Suprapubic skin (tissue), 4 donors: ENCODE measurements at regions not wholly inside any gene's neighbourhood (a gene's known extent, or its start where the extent isn't known, plus 50 kb on each side); places are given as distances from the start of the nearest gene placed in this dataset.

Experiments used
- DNase-seq, 2 donors: peaks; one replicate each; pipeline ENCODE4 v3.0.0-alpha.2; 2019; ENCODE audit warnings: low spot score in 2 of 2
- H3K27ac ChIP-seq: fragments of 200-600 bp; sonication (generic); one replicate; pipeline ENCODE4 v1.5.1; 2019
- H3K27me3 ChIP-seq: fragments of 200-600 bp; sonication (generic); one replicate; pipeline ENCODE4 v1.5.1; 2019
- H3K36me3 ChIP-seq: fragments of 200-600 bp; sonication (generic); one replicate; pipeline ENCODE4 v1.5.1; 2019
- H3K4me1 ChIP-seq: fragments of 200-600 bp; sonication (generic); one replicate; pipeline ENCODE4 v1.5.1; 2019
- H3K4me3 ChIP-seq: fragments of 200-600 bp; sonication (generic); one replicate; pipeline ENCODE4 v1.5.1; 2019; ENCODE audit warnings: mild to moderate bottlenecking
- H3K9me3 ChIP-seq: fragments of 200-600 bp; sonication (generic); one replicate; pipeline ENCODE4 v1.5.1; 2019
- CTCF ChIP-seq, 2 donors: fragments of 200-600 bp in 1 of 2; fragments of 450-650 bp in 1 of 2; sonication (generic) in 1 of 2; IDR thresholded peaks; one replicate each; pipeline ENCODE4 v1.5.1; 2016 to 2019; ENCODE audit warnings: antibody characterized with exemption in 2 of 2, mild to moderate bottlenecking in 1 of 2, moderate library complexity in 1 of 2
- EP300 ChIP-seq: sonication (generic); formaldehyde crosslinking; IDR thresholded peaks from one replicate; pipeline ENCODE4 v1.6.1; 2017; ENCODE audit warnings: antibody characterized with exemption
- POLR2A ChIP-seq, 2 donors: fragments of 450-650 bp; IDR thresholded peaks; one replicate each; pipeline ENCODE4 v1.6.1; 2017; ENCODE audit warnings: antibody characterized with exemption in 2 of 2, mild to moderate bottlenecking in 2 of 2, moderate library complexity in 2 of 2
- POLR2AphosphoS5 ChIP-seq, 3 donors: sonication (generic); formaldehyde crosslinking; IDR thresholded peaks; one replicate each; pipeline ENCODE4 v1.6.1; 2017; ENCODE audit warnings: antibody characterized with exemption in 3 of 3
- WGBS: methylation state at CpG from one replicate; pipeline ENCODE4 v1.1.5; 2018; 5-methylcytosine and 5-hydroxymethylcytosine counted together

DNA sequence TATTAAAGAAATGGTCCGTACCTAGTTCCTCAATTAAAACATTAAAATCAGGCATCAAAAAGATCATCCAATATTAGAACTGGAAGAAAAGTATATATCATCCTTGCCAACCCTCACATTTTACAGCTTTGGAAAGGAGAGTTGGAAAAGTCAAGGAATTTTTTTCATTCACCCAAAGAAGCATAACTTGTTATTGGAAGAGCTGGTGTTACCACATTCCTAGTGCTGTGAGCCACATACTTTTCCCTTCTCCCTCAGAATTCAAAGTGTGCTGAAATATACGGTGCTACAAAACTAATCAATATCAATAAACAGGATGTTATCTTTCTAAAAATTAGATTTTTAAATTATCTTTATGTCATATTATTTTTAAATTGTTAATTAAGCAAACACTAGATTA, 202.1 kb upstream of the FAT3 start:
- H3K27ac ChIP-seq = no peak overlapping the region
- H3K9me3 ChIP-seq = no peaks in the 10 kb centered on the region
- no peak for DNase-seq
- H3K27me3 ChIP-seq = no peaks in the 10 kb centered on the region
- TF ChIP-seq EP300 (no peak), POLR2AphosphoS5 (IDR thresholded peaks at IDR 0.05) (no peak), CTCF (IDR thresholded peaks at IDR 0.05) (no peak), POLR2A (IDR thresholded peaks at IDR 0.05) (no peak)
- no peak overlapping the region for H3K4me3 ChIP-seq
- H3K36me3 ChIP-seq = no peaks in the 10 kb centered on the region
- 45% methylated on average over 2 of the region's 2 CpGs for WGBS
- H3K4me1 ChIP-seq = no peaks in the 10 kb centered on the region

- no peak for TF ChIP-seq CTCF (IDR thresholded peaks at IDR 0.05)
- no peak for TF ChIP-seq EP300
- no peak for TF ChIP-seq POLR2AphosphoS5 (IDR thresholded peaks at IDR 0.05)
- TF ChIP-seq POLR2A (IDR thresholded peaks at IDR 0.05) = no peak
- Histone ChIP-seq H3K27ac (no peak overlapping the region), H3K27me3 (no peaks in the 10 kb centered on the region), H3K4me3 (no peak overlapping the region), H3K9me3 (peaks cover 8% of the 10 kb centered on the region), H3K4me1 (no peaks in the 10 kb centered on the region), H3K36me3 (no peaks in the 10 kb centered on the region)
- no peak for DNase-seq
- 75% methylated on average over 3 of the region's 3 CpGs for WGBS
These were observed 206.3 kb upstream of the FAT3 start for GRCh38 chr11:92018332-92018731.

GRCh38 chr11:92008249-92008648, 216.4 kb upstream of the FAT3 start:
- Histone ChIP-seq H3K27ac (no peak overlapping the region), H3K36me3 (no peaks in the 10 kb centered on the region), H3K27me3 (no peaks in the 10 kb centered on the region), H3K4me3 (no peak overlapping the region), H3K4me1 (no peaks in the 10 kb centered on the region), H3K9me3 (no peaks in the 10 kb centered on the region)
- TF ChIP-seq POLR2AphosphoS5 (IDR thresholded peaks at IDR 0.05) = no peak
- no peak for TF ChIP-seq CTCF (IDR thresholded peaks at IDR 0.05)
- no peak for TF ChIP-seq POLR2A (IDR thresholded peaks at IDR 0.05)
- 79% methylated on average over 1 of the region's 1 CpG for WGBS
- no peak for DNase-seq

DNA sequence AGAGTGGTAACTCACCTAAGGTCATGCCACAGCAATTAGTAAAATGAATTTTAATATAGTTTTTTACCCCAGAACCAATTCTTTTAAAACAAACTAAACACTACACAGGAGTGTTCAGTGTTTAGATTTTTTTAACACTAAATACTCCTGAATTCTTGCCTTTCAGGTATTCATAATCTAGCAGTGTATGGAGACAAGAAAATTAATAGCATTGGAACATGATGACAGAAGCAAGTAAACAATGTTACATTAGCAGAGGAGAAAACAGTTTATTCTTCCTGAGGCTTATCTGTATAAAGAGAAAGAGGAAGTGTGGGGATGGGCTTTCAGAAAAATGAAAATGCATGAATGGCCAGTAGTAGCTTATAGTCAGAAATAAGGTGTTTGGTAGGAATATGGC, 222.1 kb upstream of the FAT3 start:
- TF ChIP-seq CTCF (IDR thresholded peaks at IDR 0.05) = no peak
- no peak for TF ChIP-seq POLR2A (IDR thresholded peaks at IDR 0.05)
- TF ChIP-seq POLR2AphosphoS5 (IDR thresholded peaks at IDR 0.05) = no peak
- TF ChIP-seq EP300 = no peak
- Histone ChIP-seq H3K4me1 (no peaks in the 10 kb centered on the region), H3K36me3 (no peaks in the 10 kb centered on the region), H3K4me3 (no peak overlapping the region), H3K9me3 (no peaks in the 10 kb centered on the region), H3K27ac (no peak overlapping the region), H3K27me3 (no peaks in the 10 kb centered on the region)
- no peak for DNase-seq

GRCh38 chr11:91998481-91998880, 226.1 kb upstream of the FAT3 start:
- WGBS = 88% methylated on average over 2 of the region's 2 CpGs
- TF ChIP-seq EP300 (no peak), CTCF (IDR thresholded peaks at IDR 0.05) (no peak)
- H3K9me3 ChIP-seq = no peaks in the 10 kb centered on the region
- no peaks in the 10 kb centered on the region for H3K4me1 ChIP-seq
- no peaks in the 10 kb centered on the region for H3K27me3 ChIP-seq
- DNase-seq = no peak
- H3K27ac ChIP-seq = no peak overlapping the region
- no peaks in the 10 kb centered on the region for H3K36me3 ChIP-seq
- H3K4me3 ChIP-seq = no peak overlapping the region
